Inflammatory macrophage (primary cell): ENCODE measurements at regions not wholly inside any gene's neighbourhood (a gene's known extent, or its start where the extent isn't known, plus 50 kb on each side); places are given as distances from the start of the nearest gene placed in this dataset.
"Not testable (repeated sequence)": the region's sequence is repeated elsewhere in the genome, so short reads cannot be mapped to it uniquely, and the experiment has no call there.

ENCODE experiments used
- DNase-seq, 2 donors: peaks; one replicate each; pipeline ENCODE4 v3.0.0-alpha.2; 2020 to 2022

- no peak for DNase-seq
Measured at GRCh38 chr5:60439552-60439951, 260.4 kb downstream of the DEPDC1B start.

- DNase-seq, result no peak
Measured at GRCh38 chr5:60437308-60437707, 262.7 kb downstream of the DEPDC1B start.

- DNase-seq, result no peak
Measured at GRCh38 chr5:60436518-60436917, 263.4 kb downstream of the DEPDC1B start.

DNA sequence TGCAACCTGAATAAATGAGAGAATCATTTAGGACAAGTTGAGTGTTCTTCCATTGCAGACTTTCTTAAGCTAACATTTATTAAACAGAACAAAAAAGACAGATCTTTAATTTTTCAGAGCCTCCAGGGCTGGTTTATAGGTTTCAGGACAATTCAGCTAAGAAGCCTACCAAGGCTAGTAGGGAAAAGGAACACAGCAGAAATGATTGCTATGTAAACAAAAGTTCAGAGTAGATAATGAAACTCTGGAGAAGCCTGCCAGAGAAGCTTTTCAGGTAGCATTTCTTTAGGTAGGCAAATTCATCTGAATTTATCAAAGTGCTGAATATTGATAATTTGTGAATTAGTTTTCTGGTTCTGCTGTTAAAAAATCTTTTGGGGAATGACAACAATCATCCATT is 264.2 kb downstream of the DEPDC1B start:
- DNase-seq, result no peak

DNA sequence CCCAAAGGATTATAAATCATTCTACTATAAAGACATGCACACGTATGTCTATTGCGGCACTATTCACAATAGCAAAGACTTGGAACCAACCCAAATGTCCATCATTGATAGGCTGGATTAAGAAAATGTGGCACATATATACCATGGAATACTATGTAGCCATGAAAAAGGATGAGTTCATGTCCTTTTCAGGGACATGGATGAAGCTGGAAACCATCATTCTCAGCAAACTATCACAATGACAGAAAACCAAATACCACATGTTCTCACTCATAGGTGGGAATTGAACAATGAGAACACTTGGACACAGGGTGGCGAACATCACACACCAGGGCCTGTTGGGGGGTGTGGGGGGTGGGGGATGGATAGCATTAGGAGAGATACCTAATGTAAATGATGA is 273.8 kb downstream of the DEPDC1B start:
- not testable (repeated sequence) for DNase-seq

DNA sequence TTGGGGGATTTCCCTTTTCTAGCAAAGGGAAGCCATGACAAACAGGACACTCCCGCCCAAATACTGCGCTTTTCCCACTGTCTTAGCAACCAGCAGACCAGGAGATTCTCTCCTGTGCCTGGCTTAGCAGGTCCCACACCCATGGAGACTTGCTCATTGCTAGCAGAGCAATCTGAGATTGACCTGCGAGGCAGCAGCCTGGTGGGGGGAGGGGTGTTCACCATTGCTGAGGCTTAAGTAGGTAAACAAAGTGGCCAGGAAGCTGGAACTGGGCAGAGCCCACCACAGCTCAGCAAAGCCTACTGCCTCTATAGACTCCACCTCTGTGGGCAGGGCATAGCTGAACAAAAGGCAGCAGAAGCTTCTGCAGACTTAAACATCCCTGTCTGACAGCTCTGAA is 279.2 kb downstream of the DEPDC1B start:
- DNase-seq, result not testable (repeated sequence)

GRCh38 chr5:60417500-60418181 is 282.3 kb downstream of the DEPDC1B start:
- no peak for DNase-seq

GRCh38 chr5:60415443-60415842 is 284.5 kb downstream of the DEPDC1B start:
- no peak for DNase-seq

GRCh38 chr5:60410427-60410826 is 289.5 kb downstream of the DEPDC1B start:
- peak; percentile 9 to 18 for DNase-seq

- DNase-seq, result no peak
Measured at GRCh38 chr5:60404171-60404570, 295.8 kb downstream of the DEPDC1B start.

GRCh38 chr5:60403343-60404006 is 296.5 kb downstream of the DEPDC1B start:
- DNase-seq, result no peak

DNA sequence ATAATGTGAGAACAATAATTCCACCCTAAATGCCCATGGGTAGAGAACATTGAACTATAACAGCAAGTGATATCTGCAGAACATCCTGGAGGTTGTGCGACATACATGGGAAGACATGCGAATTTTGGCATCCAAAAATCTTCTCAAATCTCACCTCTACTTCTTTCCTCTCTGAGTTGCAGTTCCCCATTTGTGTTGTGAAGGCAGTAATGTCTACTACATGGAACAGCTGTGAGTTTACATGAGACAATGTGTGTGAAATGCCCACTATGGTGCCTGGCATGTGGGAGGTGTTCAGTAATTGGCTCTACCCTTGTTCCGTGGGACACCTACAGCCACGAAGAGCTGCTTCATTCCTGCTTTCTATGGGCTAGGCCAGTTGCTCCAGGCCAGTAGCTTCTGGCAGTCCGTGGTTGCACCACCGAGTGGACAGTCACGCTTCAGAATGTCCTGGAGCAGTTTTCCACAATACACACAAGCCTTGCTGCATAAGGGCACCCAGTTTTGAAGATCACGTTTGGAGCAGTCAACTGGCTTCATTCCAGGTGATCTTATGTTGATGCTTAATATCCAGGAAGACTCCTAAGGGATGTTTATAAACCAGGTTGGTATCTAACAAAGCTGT is 297.7 kb downstream of the DEPDC1B start:
- DNase-seq, result no peak

- no peak for DNase-seq
Measured at GRCh38 chr5:60401526-60401925, 298.4 kb downstream of the DEPDC1B start.

- no peak for DNase-seq
Measured at GRCh38 chr5:60399507-60399906, 300.5 kb downstream of the DEPDC1B start.

GRCh38 chr5:60395712-60396329 is 304.1 kb downstream of the DEPDC1B start:
- DNase-seq, result no peak

DNA sequence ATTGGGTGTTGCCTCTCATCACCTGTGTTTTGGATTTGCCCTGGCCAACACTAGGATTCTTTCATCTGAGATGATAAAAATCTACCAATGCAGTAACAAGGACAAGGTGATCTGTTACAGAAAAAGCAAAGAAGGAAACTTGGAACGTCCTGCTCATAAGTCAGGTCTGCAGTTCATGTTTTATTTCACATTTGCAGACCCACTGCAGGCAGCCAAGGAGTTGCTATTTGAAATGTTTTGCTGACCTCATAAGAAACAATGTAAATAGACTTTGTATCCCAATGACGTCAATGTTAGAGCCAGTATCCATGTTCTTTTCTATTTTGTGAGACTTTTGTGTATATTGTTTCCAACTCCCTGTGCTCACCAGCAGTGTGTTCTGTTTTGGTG is 312.9 kb downstream of the DEPDC1B start:
- no peak for DNase-seq

- DNase-seq, result no peak
Measured at GRCh38 chr5:60386436-60387050, 313.4 kb downstream of the DEPDC1B start.

DNA sequence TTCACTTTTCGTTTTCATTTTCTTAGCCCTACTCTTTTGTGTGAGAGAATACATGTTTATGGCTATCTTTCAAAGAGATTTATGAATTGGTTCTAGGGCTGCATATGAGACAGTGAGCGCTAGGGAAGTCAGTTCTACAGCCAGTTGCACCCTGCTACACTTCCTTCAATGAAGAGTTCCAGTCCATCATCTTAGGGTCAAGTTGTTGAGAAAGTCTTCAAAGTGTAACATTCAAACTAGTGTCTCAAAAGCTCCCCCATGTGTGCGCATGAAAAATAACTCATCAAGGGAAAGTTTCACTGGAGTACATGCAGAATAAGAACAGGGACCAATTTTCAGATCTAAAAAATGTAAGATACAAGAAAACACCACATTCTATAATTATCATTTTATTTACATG is 317.2 kb downstream of the DEPDC1B start:
- DNase-seq, result peak; percentile 38 to 54

DNA sequence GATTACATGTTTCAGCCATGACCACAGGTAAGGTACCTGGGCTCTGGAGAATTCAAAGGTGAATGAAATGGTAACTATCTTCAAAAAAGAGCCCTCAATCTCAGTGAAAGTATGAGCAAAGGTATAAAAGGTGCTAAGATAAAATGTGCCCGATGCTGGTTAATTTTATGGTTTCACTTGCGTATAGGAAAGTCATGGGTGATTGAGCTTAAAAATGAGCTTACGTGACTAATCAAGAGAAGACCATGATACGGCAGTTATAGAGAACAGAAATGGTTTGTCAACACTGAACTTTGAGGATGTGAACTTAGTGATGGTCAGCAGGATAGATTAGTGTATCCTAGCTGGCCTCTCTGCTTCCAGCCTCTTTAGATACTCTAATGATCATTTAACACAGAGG is 320.1 kb downstream of the DEPDC1B start:
- no peak for DNase-seq

DNA sequence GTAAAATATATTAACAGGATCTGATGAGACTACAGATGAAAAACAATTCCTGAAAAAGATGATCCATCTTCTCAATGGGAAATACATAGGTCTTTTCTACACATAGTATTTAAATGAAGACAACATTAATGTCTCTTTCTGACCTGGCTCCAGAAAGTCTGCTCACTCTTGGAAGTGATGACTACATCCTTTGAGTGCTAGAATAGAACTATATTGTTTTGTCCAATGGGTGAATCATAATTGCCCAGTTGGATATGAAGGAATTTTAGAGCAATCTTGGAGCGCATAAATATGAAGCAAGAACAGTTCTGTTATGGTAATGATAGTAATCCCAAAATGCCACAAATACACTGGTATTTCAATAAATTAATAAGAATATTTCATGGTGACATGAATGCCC is 322.1 kb downstream of the DEPDC1B start:
- no peak for DNase-seq

DNA sequence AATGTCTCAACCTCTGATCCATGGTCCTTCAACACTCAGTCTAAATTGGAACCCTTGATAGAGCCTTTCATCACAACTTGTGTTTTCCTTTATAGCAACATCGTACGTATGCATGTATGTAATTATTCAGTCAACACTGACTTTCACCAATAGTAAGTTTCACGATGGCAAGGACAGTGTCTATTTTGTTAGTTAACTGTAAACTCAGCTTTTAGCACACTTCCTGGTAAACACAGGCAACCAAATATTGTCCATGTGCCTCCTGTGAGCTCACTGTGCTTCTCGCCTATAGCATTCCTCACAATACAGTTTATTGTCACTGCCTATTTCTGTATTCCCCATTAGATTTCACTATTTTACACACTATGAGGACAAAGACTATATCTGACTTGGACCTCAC is 323.1 kb downstream of the DEPDC1B start:
- no peak for DNase-seq

DNA sequence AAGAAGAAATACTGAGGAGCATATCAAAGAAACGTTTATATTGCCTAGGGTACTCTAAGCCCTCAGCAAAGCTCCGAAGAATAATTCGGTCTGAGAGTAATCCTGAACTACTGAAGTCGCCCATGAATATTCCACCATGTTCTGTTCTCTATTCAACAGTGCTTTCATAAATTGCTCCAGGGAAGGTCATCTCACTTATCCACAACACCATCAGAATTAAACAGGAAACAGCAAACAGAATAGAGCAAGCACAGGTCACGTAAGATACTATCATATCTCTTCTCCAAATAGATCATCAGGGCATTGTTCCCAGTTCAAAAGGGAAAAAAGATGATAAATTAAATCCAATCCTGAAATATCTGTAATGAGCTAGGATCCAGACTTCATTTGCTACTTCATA is 325.6 kb downstream of the DEPDC1B start:
- DNase-seq, result no peak

- DNase-seq, result no peak
Measured at GRCh38 chr5:60372786-60373185, 327.2 kb downstream of the DEPDC1B start.
